OCI-LY1 (cell line): ENCODE measurements at regions not wholly inside any gene's neighbourhood (a gene's known extent, or its start where the extent isn't known, plus 50 kb on each side); places are given as distances from the start of the nearest gene placed in this dataset.
"Not testable (repeated sequence)": the region's sequence is repeated elsewhere in the genome, so short reads cannot be mapped to it uniquely, and the experiment has no call there.

Experiments used
- EZH2 ChIP-seq: fragments of 200-600 bp; sonication (generic), shearing (Covaris generic); IDR thresholded peaks from 2 replicates; pipeline ENCODE4 v1.8.0; 2017; ENCODE audit warnings: borderline replicate concordance, mixed run types, mild to moderate bottlenecking, antibody characterized with exemption, low read length, moderate library complexity, mixed read lengths
- TF ChIP-seq, protein P1 (sequence below): fragments of 200-600 bp; sonication (generic), shearing (Covaris generic); IDR thresholded peaks from 2 replicates; pipeline ENCODE4 v1.5.1; 2017; ENCODE audit warnings: mild to moderate bottlenecking, antibody characterized with exemption, low read length, moderate library complexity, mixed read lengths

DNA sequence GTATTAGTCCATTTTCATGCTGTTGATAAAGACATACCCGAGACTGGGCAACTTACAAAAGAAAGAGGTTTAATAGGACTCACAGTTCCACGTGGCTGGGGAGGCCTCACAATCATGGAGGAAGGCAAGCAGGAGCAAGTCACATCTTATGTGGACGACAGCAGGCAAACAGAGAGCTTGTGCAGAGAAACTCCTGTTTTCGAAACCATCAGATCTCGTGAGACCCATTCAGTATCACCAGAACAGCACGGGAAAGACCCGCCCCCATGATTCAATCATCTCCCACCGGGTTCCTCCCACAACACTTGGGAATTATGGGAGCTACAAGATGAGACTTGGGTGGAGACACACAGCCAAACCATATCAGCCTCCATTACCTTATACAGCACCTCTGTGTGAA lies 278.9 kb upstream of the FGF13 start:
- TF ChIP-seq, protein P1, sequence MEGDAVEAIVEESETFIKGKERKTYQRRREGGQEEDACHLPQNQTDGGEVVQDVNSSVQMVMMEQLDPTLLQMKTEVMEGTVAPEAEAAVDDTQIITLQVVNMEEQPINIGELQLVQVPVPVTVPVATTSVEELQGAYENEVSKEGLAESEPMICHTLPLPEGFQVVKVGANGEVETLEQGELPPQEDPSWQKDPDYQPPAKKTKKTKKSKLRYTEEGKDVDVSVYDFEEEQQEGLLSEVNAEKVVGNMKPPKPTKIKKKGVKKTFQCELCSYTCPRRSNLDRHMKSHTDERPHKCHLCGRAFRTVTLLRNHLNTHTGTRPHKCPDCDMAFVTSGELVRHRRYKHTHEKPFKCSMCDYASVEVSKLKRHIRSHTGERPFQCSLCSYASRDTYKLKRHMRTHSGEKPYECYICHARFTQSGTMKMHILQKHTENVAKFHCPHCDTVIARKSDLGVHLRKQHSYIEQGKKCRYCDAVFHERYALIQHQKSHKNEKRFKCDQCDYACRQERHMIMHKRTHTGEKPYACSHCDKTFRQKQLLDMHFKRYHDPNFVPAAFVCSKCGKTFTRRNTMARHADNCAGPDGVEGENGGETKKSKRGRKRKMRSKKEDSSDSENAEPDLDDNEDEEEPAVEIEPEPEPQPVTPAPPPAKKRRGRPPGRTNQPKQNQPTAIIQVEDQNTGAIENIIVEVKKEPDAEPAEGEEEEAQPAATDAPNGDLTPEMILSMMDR = not testable (repeated sequence)
- not testable (repeated sequence) for TF ChIP-seq EZH2
